ENCODE measurements at regions not wholly inside any gene's neighbourhood (a gene's known extent, or its start where the extent isn't known, plus 50 kb on each side); places are given as distances from the start of the nearest gene placed in this dataset.

- H3K9me3 Mint-ChIP-seq: no peaks in the 10 kb centered on the region
- no peaks in the 10 kb centered on the region for H3K36me3 Mint-ChIP-seq (ENCODE audit: low read depth)
- H3K27ac Mint-ChIP-seq: no peak overlapping the region
- H3K27me3 Mint-ChIP-seq (ENCODE audit: low read depth): no peaks in the 10 kb centered on the region
- no peak overlapping the region for H3K4me3 Mint-ChIP-seq
- no peak for TF ChIP-seq CTCF (IDR thresholded peaks at IDR 0.05; ENCODE audit: unreplicated experiment in 3 of 3)
- no peaks in the 10 kb centered on the region for H3K4me1 Mint-ChIP-seq
These were observed 346.3 kb downstream of the DIPK2A start for GRCh38 chr3:144317961-144318360.

DNA sequence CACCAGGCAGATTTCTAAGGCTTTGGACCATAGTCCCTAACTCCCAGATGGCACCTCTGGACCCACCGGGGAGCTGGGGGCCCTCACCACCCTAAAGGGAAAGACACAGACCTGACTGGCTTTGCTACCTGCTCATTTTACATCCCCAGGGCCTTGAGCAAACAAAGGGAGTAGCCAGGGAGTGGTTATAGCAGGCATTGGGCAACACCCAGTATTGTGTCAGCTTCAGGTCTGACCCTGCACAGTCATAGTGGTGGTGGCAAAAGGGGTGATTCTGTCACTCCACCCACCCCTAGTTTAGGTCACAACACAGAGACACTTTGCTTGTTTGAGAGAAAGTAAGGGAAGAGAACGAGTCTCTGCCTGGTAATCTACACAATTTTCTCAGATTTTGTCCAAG, 352.5 kb downstream of the DIPK2A start:
- Mint-ChIP-seq H3K27ac (no peak overlapping the region), H3K36me3 (ENCODE audit: low read depth) (no peaks in the 10 kb centered on the region), H3K4me3 (no peak overlapping the region), H3K27me3 (ENCODE audit: low read depth) (no peaks in the 10 kb centered on the region), H3K9me3 (peaks cover 16% of the 10 kb centered on the region), H3K4me1 (no peaks in the 10 kb centered on the region)
- no peak for TF ChIP-seq CTCF (IDR thresholded peaks at IDR 0.05; ENCODE audit: unreplicated experiment in 3 of 3)

- Mint-ChIP-seq H3K27me3 (ENCODE audit: low read depth) (peaks cover 3% of the 10 kb centered on the region), H3K9me3 (peaks cover 8% of the 10 kb centered on the region), H3K4me3 (no peak overlapping the region), H3K36me3 (ENCODE audit: low read depth) (no peaks in the 10 kb centered on the region), H3K4me1 (no peaks in the 10 kb centered on the region), H3K27ac (no peak overlapping the region)
- no peak for TF ChIP-seq CTCF (IDR thresholded peaks at IDR 0.05; ENCODE audit: unreplicated experiment in 3 of 3)
These were observed 361.2 kb downstream of the DIPK2A start for GRCh38 chr3:144332868-144333267.

DNA sequence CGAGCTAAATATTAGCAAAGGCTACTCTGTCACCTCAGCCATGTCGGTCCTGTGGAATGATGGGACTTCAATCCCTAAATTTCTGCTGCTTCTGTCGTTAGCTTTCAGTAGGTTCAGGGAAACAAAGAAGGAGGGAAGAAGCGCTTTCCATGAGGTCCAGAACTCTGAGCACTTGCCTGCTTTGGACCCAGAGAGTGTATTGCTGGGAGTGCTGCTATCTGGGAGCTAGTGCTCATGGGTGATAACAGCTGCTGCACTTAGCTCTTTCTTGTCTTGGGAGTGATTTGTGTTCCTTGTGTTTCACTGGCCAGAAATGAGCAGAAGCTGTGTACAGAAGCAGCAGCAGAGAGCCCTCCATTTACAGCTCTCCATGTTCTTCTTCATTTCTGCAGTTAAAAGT, 369.8 kb downstream of the DIPK2A start:
- Mint-ChIP-seq H3K27ac (peak overlapping the region; percentile 55 to 73 (median 73)), H3K27me3 (ENCODE audit: low read depth) (no peaks in the 10 kb centered on the region), H3K9me3 (no peaks in the 10 kb centered on the region)

DNA sequence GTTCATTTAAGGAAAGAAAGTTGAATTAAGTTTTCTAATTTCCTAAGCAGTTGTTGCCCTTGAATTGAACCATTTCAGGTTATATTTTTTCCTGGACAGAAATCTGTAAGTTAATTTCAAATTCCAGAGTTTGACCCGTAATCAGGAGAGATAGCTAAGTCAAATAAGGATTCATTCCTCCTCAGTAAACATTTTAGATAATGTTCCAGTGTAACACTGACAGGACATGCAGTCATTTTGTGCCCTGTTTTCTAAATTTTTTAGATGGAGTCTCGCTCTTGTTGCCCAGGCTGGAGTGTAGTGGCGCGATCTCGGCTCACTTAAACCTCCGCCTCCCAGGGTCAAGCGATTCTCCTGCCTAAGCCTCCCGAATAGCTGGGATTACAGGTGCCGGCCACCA, 371.7 kb downstream of the DIPK2A start:
- H3K27ac Mint-ChIP-seq: peak overlapping the region in 2 of 3 experiments; percentile 32 to 33
- peaks cover 28% of the 10 kb centered on the region for H3K4me1 Mint-ChIP-seq
- no peaks in the 10 kb centered on the region for H3K36me3 Mint-ChIP-seq (ENCODE audit: low read depth)
- H3K4me3 Mint-ChIP-seq: no peak overlapping the region
- no peaks in the 10 kb centered on the region for H3K27me3 Mint-ChIP-seq (ENCODE audit: low read depth)
- no peaks in the 10 kb centered on the region for H3K9me3 Mint-ChIP-seq
- TF ChIP-seq CTCF (IDR thresholded peaks at IDR 0.05; ENCODE audit: unreplicated experiment in 3 of 3): no peak

More for the DNA sequence above, 369.8 kb downstream of the DIPK2A start:
- no peaks in the 10 kb centered on the region for H3K36me3 Mint-ChIP-seq (ENCODE audit: low read depth)
- TF ChIP-seq CTCF (IDR thresholded peaks at IDR 0.05; ENCODE audit: unreplicated experiment in 3 of 3): no peak
- no peak overlapping the region for H3K4me3 Mint-ChIP-seq
- peaks cover 28% of the 10 kb centered on the region for H3K4me1 Mint-ChIP-seq

DNA sequence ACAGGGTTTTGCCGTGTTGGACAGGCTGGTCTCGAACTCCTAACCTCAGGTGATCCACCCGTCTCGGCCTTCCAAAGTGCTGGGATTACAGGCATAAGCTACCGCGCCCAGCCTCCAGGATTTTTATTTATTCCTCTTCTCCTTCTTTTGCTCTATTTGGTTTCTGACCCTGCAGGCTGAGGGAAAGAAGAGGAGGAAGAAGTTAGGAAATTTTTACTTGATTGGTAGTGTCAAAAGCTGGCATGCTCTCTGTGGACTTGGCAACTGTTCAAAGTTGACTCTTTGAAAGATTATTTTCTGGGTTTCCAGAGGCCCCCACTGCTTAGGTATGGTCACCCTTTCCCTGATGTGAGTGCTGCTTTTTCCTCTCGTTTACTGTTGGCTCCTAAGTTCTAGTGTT, 372.2 kb downstream of the DIPK2A start:
- Mint-ChIP-seq H3K36me3 (ENCODE audit: low read depth) (no peaks in the 10 kb centered on the region), H3K4me1 (peaks cover 28% of the 10 kb centered on the region), H3K4me3 (no peak overlapping the region), H3K27me3 (ENCODE audit: low read depth) (no peaks in the 10 kb centered on the region), H3K9me3 (no peaks in the 10 kb centered on the region), H3K27ac (peak overlapping the region in 2 of 3 experiments; percentile 51 to 68)
- TF ChIP-seq CTCF (IDR thresholded peaks at IDR 0.05; ENCODE audit: unreplicated experiment in 3 of 3): no peak
